ENCODE measurements at regions not wholly inside any gene's neighbourhood (a gene's known extent, or its start where the extent isn't known, plus 50 kb on each side); places are given as distances from the start of the nearest gene placed in this dataset.
"Not testable (repeated sequence)": the region's sequence is repeated elsewhere in the genome, so short reads cannot be mapped to it uniquely, and the experiment has no call there.

- Mint-ChIP-seq H3K9me3 (peaks cover 27% of the 10 kb centered on the region), H3K27ac (no peak overlapping the region), H3K4me3 (no peak overlapping the region), H3K27me3 (no peaks in the 10 kb centered on the region), H3K4me1 (no peaks in the 10 kb centered on the region), H3K36me3 (no peaks in the 10 kb centered on the region)
- no peak for DNase-seq
Measured at GRCh38 chr5:92951746-92952145, 629.3 kb downstream of the NR2F1-AS1 start.

- Mint-ChIP-seq H3K36me3 (no peaks in the 10 kb centered on the region), H3K27ac (no peak overlapping the region), H3K4me3 (no peak overlapping the region), H3K9me3 (peaks cover 14% of the 10 kb centered on the region), H3K27me3 (no peaks in the 10 kb centered on the region), H3K4me1 (no peaks in the 10 kb centered on the region)
- no peak for DNase-seq
Measured at GRCh38 chr5:92946546-92946945, 634.5 kb downstream of the NR2F1-AS1 start.

- Mint-ChIP-seq H3K9me3 (peaks cover 13% of the 10 kb centered on the region), H3K27ac (no peak overlapping the region), H3K4me1 (no peaks in the 10 kb centered on the region), H3K27me3 (no peaks in the 10 kb centered on the region), H3K4me3 (no peak overlapping the region), H3K36me3 (no peaks in the 10 kb centered on the region)
- no peak for DNase-seq
Measured at GRCh38 chr5:92945605-92946097, 635.4 kb downstream of the NR2F1-AS1 start.

- H3K27ac Mint-ChIP-seq: no peak overlapping the region
- H3K4me3 Mint-ChIP-seq: no peak overlapping the region
- H3K27me3 Mint-ChIP-seq: no peaks in the 10 kb centered on the region
- peaks cover 13% of the 10 kb centered on the region for H3K9me3 Mint-ChIP-seq
- H3K4me1 Mint-ChIP-seq: no peaks in the 10 kb centered on the region
- no peaks in the 10 kb centered on the region for H3K36me3 Mint-ChIP-seq
- no peak for DNase-seq
Measured at GRCh38 chr5:92944903-92945604, 636.0 kb downstream of the NR2F1-AS1 start.

GRCh38 chr5:92944337-92944736, 636.7 kb downstream of the NR2F1-AS1 start:
- Mint-ChIP-seq H3K36me3 (no peaks in the 10 kb centered on the region), H3K4me1 (no peaks in the 10 kb centered on the region), H3K27me3 (no peaks in the 10 kb centered on the region), H3K9me3 (peaks cover 12% of the 10 kb centered on the region), H3K4me3 (no peak overlapping the region), H3K27ac (no peak overlapping the region)
- DNase-seq: no peak

GRCh38 chr5:92942762-92943161, 638.3 kb downstream of the NR2F1-AS1 start:
- no peaks in the 10 kb centered on the region for H3K27me3 Mint-ChIP-seq
- H3K27ac Mint-ChIP-seq: no peak overlapping the region
- no peaks in the 10 kb centered on the region for H3K4me1 Mint-ChIP-seq
- no peak overlapping the region for H3K4me3 Mint-ChIP-seq
- no peaks in the 10 kb centered on the region for H3K9me3 Mint-ChIP-seq
- H3K36me3 Mint-ChIP-seq: no peaks in the 10 kb centered on the region
- no peak for DNase-seq

GRCh38 chr5:92941806-92942205, 639.2 kb downstream of the NR2F1-AS1 start:
- no peak for DNase-seq
- Mint-ChIP-seq H3K4me3 (no peak overlapping the region), H3K27ac (no peak overlapping the region), H3K36me3 (no peaks in the 10 kb centered on the region), H3K4me1 (no peaks in the 10 kb centered on the region), H3K9me3 (peaks cover 1% of the 10 kb centered on the region), H3K27me3 (no peaks in the 10 kb centered on the region)

GRCh38 chr5:92939428-92939827, 641.6 kb downstream of the NR2F1-AS1 start:
- Mint-ChIP-seq H3K9me3 (peaks cover 1% of the 10 kb centered on the region), H3K27ac (no peak overlapping the region), H3K27me3 (no peaks in the 10 kb centered on the region), H3K36me3 (no peaks in the 10 kb centered on the region), H3K4me3 (no peak overlapping the region), H3K4me1 (no peaks in the 10 kb centered on the region)
- DNase-seq: no peak

GRCh38 chr5:92937396-92937795, 643.6 kb downstream of the NR2F1-AS1 start:
- not testable (repeated sequence) for H3K9me3 Mint-ChIP-seq, H3K27ac Mint-ChIP-seq, H3K4me1 Mint-ChIP-seq, H3K27me3 Mint-ChIP-seq, H3K36me3 Mint-ChIP-seq, H3K4me3 Mint-ChIP-seq, DNase-seq

GRCh38 chr5:92930057-92930456, 651.0 kb downstream of the NR2F1-AS1 start:
- H3K9me3 Mint-ChIP-seq: peaks cover 1% of the 10 kb centered on the region
- no peak overlapping the region for H3K27ac Mint-ChIP-seq
- H3K4me3 Mint-ChIP-seq: no peak overlapping the region
- H3K4me1 Mint-ChIP-seq: no peaks in the 10 kb centered on the region
- H3K36me3 Mint-ChIP-seq: no peaks in the 10 kb centered on the region
- DNase-seq: no peak
- H3K27me3 Mint-ChIP-seq: no peaks in the 10 kb centered on the region

- no peaks in the 10 kb centered on the region for H3K36me3 Mint-ChIP-seq
- H3K9me3 Mint-ChIP-seq: peaks cover 1% of the 10 kb centered on the region
- H3K27ac Mint-ChIP-seq: no peak overlapping the region
- no peak overlapping the region for H3K4me3 Mint-ChIP-seq
- no peak for DNase-seq
- H3K4me1 Mint-ChIP-seq: no peaks in the 10 kb centered on the region
- H3K27me3 Mint-ChIP-seq: no peaks in the 10 kb centered on the region
Measured at GRCh38 chr5:92927291-92927778, 653.7 kb downstream of the NR2F1-AS1 start.

- H3K4me1 Mint-ChIP-seq: no peaks in the 10 kb centered on the region
- no peaks in the 10 kb centered on the region for H3K27me3 Mint-ChIP-seq
- no peak for DNase-seq
- no peak overlapping the region for H3K4me3 Mint-ChIP-seq
- H3K9me3 Mint-ChIP-seq: no peaks in the 10 kb centered on the region
- H3K36me3 Mint-ChIP-seq: no peaks in the 10 kb centered on the region
- H3K27ac Mint-ChIP-seq: no peak overlapping the region
Measured at GRCh38 chr5:92923885-92924284, 657.1 kb downstream of the NR2F1-AS1 start.

- Mint-ChIP-seq H3K9me3 (no peaks in the 10 kb centered on the region), H3K27me3 (no peaks in the 10 kb centered on the region), H3K27ac (no peak overlapping the region), H3K4me3 (no peak overlapping the region), H3K4me1 (no peaks in the 10 kb centered on the region), H3K36me3 (no peaks in the 10 kb centered on the region)
- DNase-seq: no peak
Measured at GRCh38 chr5:92922231-92922967, 658.6 kb downstream of the NR2F1-AS1 start.

GRCh38 chr5:92917044-92917443, 664.0 kb downstream of the NR2F1-AS1 start:
- no peak for DNase-seq
- H3K4me1 Mint-ChIP-seq: no peaks in the 10 kb centered on the region
- no peaks in the 10 kb centered on the region for H3K36me3 Mint-ChIP-seq
- no peak overlapping the region for H3K4me3 Mint-ChIP-seq
- no peak overlapping the region for H3K27ac Mint-ChIP-seq
- peaks cover 5% of the 10 kb centered on the region for H3K27me3 Mint-ChIP-seq
- peaks cover 1% of the 10 kb centered on the region for H3K9me3 Mint-ChIP-seq

- Mint-ChIP-seq H3K36me3 (no peaks in the 10 kb centered on the region), H3K4me3 (no peak overlapping the region), H3K27ac (no peak overlapping the region), H3K27me3 (peaks cover 5% of the 10 kb centered on the region), H3K4me1 (no peaks in the 10 kb centered on the region), H3K9me3 (peaks cover 1% of the 10 kb centered on the region)
- no peak for DNase-seq
Measured at GRCh38 chr5:92916036-92916435, 665.0 kb downstream of the NR2F1-AS1 start.

- H3K36me3 Mint-ChIP-seq: no peaks in the 10 kb centered on the region
- H3K4me3 Mint-ChIP-seq: no peak overlapping the region
- DNase-seq: no peak
- H3K27me3 Mint-ChIP-seq: peaks cover 5% of the 10 kb centered on the region
- H3K27ac Mint-ChIP-seq: no peak overlapping the region
- no peaks in the 10 kb centered on the region for H3K4me1 Mint-ChIP-seq
- H3K9me3 Mint-ChIP-seq: peaks cover 1% of the 10 kb centered on the region
Measured at GRCh38 chr5:92912283-92912682, 668.7 kb downstream of the NR2F1-AS1 start.

Measured in activated naive CD8-positive, alpha-beta T cell treated with anti-CD3 and anti-CD28 coated beads for 36 hours (primary cell).